ENCODE measurements at regions not wholly inside any gene's neighbourhood (a gene's known extent, or its start where the extent isn't known, plus 50 kb on each side); places are given as distances from the start of the nearest gene placed in this dataset.

- TF ChIP-seq EGR1 (IDR thresholded peaks at IDR 0.05), result no peak
- TF ChIP-seq YY1 (IDR thresholded peaks at IDR 0.05; ENCODE audit: low read depth), result no peak
- TF ChIP-seq USF1 (IDR thresholded peaks at IDR 0.05), result no peak
These were observed 306.6 kb downstream of the DAD1 start for GRCh38 chr14:22282417-22282816.
